ENCODE measurements at regions not wholly inside any gene's neighbourhood (a gene's known extent, or its start where the extent isn't known, plus 50 kb on each side); places are given as distances from the start of the nearest gene placed in this dataset.

DNA sequence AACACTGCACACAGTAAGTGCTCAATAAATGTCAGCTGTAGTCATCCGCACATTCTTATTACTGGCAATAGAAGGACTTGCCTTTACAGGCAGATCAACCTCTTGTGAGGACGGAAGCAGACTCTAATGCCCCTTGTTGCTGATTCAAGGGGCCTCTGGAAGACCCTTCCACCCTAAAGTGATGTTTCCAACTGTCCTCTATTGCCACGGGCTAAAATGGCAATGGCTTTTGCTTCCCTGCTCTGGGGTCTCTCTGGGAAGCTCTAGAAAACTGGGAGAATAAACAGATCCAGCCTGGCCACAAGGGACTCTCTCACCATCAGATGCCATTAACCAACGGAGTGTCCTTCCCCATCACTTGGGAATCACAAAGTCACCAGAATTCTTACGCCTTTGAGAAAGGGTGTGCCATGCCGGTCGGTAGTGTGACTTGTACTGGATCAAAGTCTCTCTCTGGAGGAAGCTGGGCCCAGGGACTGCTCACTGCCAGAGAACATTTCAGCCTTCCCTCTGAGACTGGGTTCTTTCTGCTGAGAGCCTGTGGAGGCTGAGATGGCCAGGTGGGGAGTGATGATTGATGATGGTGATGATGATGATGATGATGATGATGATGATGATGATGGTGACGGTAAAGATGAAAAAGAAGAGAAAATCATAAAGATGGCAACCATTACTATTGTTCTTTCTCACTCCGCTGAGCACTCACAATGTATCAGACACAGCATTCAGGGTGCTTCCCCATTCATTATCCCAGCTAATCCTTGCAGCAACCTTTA lies 146.8 kb downstream of the CYLD start:
- TF ChIP-seq, protein P1, sequence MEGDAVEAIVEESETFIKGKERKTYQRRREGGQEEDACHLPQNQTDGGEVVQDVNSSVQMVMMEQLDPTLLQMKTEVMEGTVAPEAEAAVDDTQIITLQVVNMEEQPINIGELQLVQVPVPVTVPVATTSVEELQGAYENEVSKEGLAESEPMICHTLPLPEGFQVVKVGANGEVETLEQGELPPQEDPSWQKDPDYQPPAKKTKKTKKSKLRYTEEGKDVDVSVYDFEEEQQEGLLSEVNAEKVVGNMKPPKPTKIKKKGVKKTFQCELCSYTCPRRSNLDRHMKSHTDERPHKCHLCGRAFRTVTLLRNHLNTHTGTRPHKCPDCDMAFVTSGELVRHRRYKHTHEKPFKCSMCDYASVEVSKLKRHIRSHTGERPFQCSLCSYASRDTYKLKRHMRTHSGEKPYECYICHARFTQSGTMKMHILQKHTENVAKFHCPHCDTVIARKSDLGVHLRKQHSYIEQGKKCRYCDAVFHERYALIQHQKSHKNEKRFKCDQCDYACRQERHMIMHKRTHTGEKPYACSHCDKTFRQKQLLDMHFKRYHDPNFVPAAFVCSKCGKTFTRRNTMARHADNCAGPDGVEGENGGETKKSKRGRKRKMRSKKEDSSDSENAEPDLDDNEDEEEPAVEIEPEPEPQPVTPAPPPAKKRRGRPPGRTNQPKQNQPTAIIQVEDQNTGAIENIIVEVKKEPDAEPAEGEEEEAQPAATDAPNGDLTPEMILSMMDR (IDR thresholded peaks at IDR 0.05) = no peak
- no peak for TF ChIP-seq POLR2A (IDR thresholded peaks at IDR 0.05)

Measured in heart left ventricle (tissue), 13 donors.